Fibroblast of mammary gland (primary cell): ENCODE measurements at regions not wholly inside any gene's neighbourhood (a gene's known extent, or its start where the extent isn't known, plus 50 kb on each side); places are given as distances from the start of the nearest gene placed in this dataset.
A peak's percentile ranks its signal among the peaks of the same experiment; 100 is the strongest.

Source experiments
- DNase-seq: peaks from one replicate; pipeline ENCODE4 v3.0.0-alpha.2; 2010; ENCODE audit warnings: low read depth
- H3K4me3 ChIP-seq: 2 replicates; pipeline ENCODE4 v1.5.1; 2011; ENCODE audit warnings: low read depth, mild to moderate bottlenecking, low read length, moderate library complexity; ENCODE audit not compliant: control insufficient read depth
- TF ChIP-seq, protein P1 (sequence below): conservative IDR thresholded peaks from 2 replicates; pipeline ENCODE4 v1.5.1; 2011; ENCODE audit warnings: low read depth, low read length, inconsistent platforms; ENCODE audit not compliant: control insufficient read depth, insufficient read depth

DNA sequence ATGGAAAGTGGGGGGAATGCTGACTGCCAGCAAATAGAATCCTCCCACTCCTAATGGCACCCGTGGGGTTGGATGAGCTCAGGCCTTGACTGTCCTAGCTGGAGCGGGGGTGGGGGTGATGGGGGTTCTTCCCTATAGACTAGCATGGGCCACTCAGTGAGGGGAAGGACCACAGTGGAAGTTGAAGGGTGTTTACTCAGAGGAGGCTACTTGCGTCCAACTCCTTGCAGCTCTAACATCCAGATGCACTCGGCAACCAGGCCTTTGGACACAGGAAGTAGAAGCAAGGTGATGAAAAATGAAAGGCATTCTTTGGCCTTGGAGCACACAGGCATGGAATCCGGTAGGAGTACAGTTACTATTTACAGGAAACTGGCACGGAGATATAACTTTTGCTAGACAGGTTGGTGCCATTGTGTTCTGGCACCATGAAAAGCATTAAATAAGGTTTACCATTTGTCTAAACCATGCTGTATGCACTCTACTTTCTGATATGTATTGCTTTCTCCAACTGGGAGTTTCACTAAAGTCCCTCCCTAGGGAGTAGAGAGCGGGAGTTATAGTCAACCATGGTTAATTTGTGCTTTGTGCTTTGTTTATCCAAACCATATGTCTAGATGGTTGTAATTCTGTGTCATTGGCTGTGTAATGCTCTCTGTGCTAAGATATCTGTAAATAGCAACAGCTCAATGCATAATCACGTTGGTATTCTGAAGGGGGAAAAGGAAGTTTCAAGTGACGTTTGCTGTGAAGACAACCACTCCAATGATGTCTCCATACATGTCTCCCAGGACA is 125.3 kb downstream of the TSHZ3 start:
- peak; percentile 99 for DNase-seq
- TF ChIP-seq, protein P1, sequence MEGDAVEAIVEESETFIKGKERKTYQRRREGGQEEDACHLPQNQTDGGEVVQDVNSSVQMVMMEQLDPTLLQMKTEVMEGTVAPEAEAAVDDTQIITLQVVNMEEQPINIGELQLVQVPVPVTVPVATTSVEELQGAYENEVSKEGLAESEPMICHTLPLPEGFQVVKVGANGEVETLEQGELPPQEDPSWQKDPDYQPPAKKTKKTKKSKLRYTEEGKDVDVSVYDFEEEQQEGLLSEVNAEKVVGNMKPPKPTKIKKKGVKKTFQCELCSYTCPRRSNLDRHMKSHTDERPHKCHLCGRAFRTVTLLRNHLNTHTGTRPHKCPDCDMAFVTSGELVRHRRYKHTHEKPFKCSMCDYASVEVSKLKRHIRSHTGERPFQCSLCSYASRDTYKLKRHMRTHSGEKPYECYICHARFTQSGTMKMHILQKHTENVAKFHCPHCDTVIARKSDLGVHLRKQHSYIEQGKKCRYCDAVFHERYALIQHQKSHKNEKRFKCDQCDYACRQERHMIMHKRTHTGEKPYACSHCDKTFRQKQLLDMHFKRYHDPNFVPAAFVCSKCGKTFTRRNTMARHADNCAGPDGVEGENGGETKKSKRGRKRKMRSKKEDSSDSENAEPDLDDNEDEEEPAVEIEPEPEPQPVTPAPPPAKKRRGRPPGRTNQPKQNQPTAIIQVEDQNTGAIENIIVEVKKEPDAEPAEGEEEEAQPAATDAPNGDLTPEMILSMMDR = no peak
- no peak overlapping the region for H3K4me3 ChIP-seq

DNA sequence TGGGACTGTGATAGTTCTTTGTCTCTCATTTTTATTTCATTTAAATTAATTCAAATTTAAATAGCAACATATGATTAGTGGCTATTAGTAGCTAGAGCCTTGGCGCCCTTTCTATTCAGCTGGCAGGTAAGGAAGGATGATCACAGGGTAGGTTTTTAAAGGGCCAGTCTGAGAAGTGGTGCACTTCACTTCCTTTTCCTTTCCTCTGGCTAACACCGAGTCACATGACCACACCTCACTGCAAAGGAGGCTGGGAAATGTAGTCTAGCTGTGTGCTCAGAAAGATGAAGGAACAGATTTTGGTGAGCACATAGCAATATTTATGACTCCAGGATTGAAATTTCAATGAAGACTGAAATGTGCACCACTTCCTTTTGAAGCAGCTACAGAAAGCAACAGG is 128.7 kb downstream of the TSHZ3 start:
- TF ChIP-seq, protein P1 = no peak
- peak; percentile 33 for DNase-seq
- H3K4me3 ChIP-seq = no peak overlapping the region

DNA sequence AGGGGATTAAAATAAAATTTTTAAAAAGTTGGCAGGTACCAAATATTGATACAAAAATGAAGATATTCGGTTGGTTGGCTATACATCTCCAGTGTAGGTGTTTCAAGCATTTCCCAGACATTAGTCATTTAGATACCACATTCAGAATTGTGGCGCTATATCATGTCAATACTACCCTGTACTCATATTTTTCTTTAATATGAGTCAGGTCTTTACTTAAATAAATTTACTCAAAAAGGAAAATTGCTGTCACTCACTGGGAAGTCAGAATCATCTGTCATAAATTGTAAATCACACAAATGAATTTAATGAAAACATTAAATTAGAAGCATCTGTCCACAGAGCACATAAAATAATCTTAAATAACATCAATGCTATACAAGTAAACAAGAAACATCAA is 134.2 kb downstream of the TSHZ3 start:
- H3K4me3 ChIP-seq = no peak overlapping the region
- DNase-seq = peak; percentile 36
- TF ChIP-seq, protein P1 = no peak

DNA sequence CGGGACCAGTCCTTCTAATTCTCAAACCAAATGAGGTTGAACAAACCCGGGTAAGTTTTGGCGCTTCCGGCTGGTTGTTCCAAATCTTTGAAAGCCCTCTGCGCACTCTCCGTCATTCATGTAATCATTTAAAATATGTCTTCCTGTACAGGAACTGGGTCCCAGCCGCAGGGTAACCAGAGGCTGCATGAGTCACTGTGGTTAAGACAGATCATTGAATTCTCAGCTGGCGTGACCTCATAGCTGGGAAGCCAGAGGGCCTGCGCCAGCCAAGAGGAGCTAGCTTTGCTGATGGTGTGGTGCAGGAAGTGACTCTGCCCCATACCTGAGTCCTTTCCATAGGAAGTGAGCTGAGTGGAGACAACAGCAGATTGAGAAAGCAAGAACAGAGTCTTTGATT is 135.2 kb downstream of the TSHZ3 start:
- DNase-seq = peak; percentile 99
- TF ChIP-seq, protein P1 = no peak
- H3K4me3 ChIP-seq = no peak overlapping the region

DNA sequence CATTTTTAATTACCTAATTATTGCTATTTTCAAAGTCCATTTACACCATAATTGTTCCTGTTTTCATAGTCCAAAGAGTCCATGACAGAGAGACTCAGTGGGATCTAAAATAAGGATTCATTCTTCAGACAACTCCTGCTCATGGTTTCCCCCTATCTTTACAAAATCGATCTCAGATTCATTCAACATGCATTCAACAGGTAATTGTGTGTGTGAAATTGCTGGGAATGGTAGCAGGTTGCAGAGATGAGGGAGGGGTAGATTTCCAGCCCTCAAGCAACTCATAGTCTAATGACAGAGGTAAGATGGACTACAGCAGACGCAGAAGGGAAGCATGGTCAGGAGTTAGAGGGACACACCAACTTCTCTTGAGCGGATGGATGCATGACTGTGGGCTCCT is 138.1 kb downstream of the TSHZ3 start:
- no peak for DNase-seq
- TF ChIP-seq, protein P1 = no peak
- no peak overlapping the region for H3K4me3 ChIP-seq

DNA sequence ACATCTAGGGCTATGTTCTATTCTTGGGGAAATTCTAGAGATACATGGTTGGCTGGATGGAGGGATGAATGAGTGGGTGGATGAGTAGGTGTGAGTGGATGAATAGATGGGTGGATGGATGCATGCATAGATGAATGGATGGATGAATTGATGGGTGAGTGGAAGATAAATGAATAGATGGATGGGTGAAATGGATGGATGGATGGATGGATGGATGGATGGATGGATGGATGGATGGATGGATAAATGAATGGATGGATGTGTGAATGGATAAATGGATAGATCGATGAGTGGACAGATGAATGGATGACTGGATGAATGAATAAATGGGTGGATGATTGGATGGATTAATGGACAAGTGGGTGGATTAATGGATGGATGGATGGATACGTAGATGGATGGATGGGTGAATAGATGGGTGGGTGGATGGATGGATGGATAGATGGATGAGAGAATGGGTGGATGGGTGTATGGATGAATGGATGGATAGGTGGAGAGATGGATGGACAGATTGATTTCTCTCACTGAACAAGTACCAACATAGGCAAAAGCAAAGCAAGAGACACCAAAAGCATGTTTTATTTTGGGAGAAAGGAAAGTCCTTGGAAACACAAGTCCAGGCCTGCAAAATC is 143.2 kb downstream of the TSHZ3 start:
- TF ChIP-seq, protein P1 = no peak
- no peak for DNase-seq
- no peak overlapping the region for H3K4me3 ChIP-seq
